GM19043 (cell line): ENCODE measurements at regions not wholly inside any gene's neighbourhood (a gene's known extent, or its start where the extent isn't known, plus 50 kb on each side); places are given as distances from the start of the nearest gene placed in this dataset.
"Not testable (repeated sequence)": the region's sequence is repeated elsewhere in the genome, so short reads cannot be mapped to it uniquely, and the experiment has no call there.

ENCODE experiments used
- ATAC-seq: cut with Tn5 transposase; IDR thresholded peaks from one replicate; pipeline ENCODE4 v1.9.1; 2021; ENCODE audit warnings: low read depth; ENCODE audit not compliant: unreplicated experiment

- no peak for ATAC-seq
These were observed 143.8 kb downstream of the FGF1 start for GRCh38 chr5:142542078-142542477.

GRCh38 chr5:142540922-142541422, 144.9 kb downstream of the FGF1 start:
- ATAC-seq: no peak

- no peak for ATAC-seq
These were observed 146.6 kb downstream of the FGF1 start for GRCh38 chr5:142539154-142539740.

- ATAC-seq: no peak
These were observed 148.0 kb downstream of the FGF1 start for GRCh38 chr5:142537938-142538337.

GRCh38 chr5:142532781-142533176, 153.1 kb downstream of the FGF1 start:
- ATAC-seq: no peak

GRCh38 chr5:142531977-142532780, 153.7 kb downstream of the FGF1 start:
- no peak for ATAC-seq

- ATAC-seq: no peak
These were observed 155.0 kb downstream of the FGF1 start for GRCh38 chr5:142530904-142531303.

- no peak for ATAC-seq
These were observed 156.1 kb downstream of the FGF1 start for GRCh38 chr5:142529626-142530278.

- ATAC-seq: no peak
These were observed 158.1 kb downstream of the FGF1 start for GRCh38 chr5:142527664-142528295.

- ATAC-seq: no peak
These were observed 158.7 kb downstream of the FGF1 start for GRCh38 chr5:142527234-142527633.

GRCh38 chr5:142522983-142523382, 162.9 kb downstream of the FGF1 start:
- ATAC-seq: no peak

- no peak for ATAC-seq
These were observed 164.2 kb downstream of the FGF1 start for GRCh38 chr5:142521706-142522105.

GRCh38 chr5:142520885-142521284, 165.0 kb downstream of the FGF1 start:
- no peak for ATAC-seq

- ATAC-seq: not testable (repeated sequence)
These were observed 166.0 kb downstream of the FGF1 start for GRCh38 chr5:142519913-142520312.

GRCh38 chr5:142517840-142518239, 168.1 kb downstream of the FGF1 start:
- ATAC-seq: no peak

- ATAC-seq: no peak
These were observed 169.2 kb downstream of the FGF1 start for GRCh38 chr5:142516732-142517131.

- ATAC-seq: no peak
These were observed 170.9 kb downstream of the FGF1 start for GRCh38 chr5:142515036-142515435.

GRCh38 chr5:142514196-142514595, 171.7 kb downstream of the FGF1 start:
- ATAC-seq: no peak

GRCh38 chr5:142512043-142513042, 173.5 kb downstream of the FGF1 start:
- ATAC-seq: no peak

- no peak for ATAC-seq
These were observed 174.5 kb downstream of the FGF1 start for GRCh38 chr5:142511358-142511757.
